DND-41 (cell line): ENCODE measurements at regions not wholly inside any gene's neighbourhood (a gene's known extent, or its start where the extent isn't known, plus 50 kb on each side); places are given as distances from the start of the nearest gene placed in this dataset.

Experiments
- CTCF ChIP-seq: IDR thresholded peaks from 2 replicates; pipeline ENCODE4 v1.5.1; 2012; ENCODE audit warnings: borderline replicate concordance, low read length, moderate library complexity, mild to moderate bottlenecking; ENCODE audit not compliant: poor library complexity, severe bottlenecking; ENCODE audit errors: extremely low read depth
- EZH2 ChIP-seq: IDR thresholded peaks from 3 replicates; pipeline ENCODE4 v1.6.1; 2012; ENCODE audit warnings: borderline replicate concordance, low read depth, mild to moderate bottlenecking, moderate library complexity, low read length, inconsistent platforms; ENCODE audit not compliant: severe bottlenecking

DNA sequence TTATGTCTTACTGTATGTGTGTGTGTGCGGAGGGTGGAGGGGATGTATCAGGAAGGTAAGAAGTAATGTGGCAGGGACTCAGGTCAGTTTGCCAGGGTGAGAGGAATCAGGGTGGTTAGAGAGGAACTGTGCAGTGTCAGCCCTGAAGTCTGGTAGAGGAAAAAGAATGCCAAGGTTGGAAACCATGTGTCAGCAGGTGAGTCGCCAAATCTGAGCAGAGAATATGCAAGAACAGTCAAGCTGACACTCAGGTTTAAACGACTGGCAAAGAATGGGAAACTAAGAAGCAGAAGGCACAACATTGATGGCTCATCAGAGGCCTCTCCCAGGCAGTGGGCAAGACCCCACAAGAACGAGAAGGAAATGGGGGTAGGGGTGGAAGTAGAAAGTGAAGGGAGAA, 107.5 kb upstream of the TBX18 start:
- TF ChIP-seq CTCF = no peak
- no peak for TF ChIP-seq EZH2
